ENCODE measurements at regions not wholly inside any gene's neighbourhood (a gene's known extent, or its start where the extent isn't known, plus 50 kb on each side); places are given as distances from the start of the nearest gene placed in this dataset.

- H3K36me3 ChIP-seq (ENCODE audit: control insufficient read depth, insufficient read depth, low read length), result no peaks in the 10 kb centered on the region
- H3K79me2 ChIP-seq, result no peaks in the 10 kb centered on the region
- no peak overlapping the region for H3K9ac ChIP-seq
- no peak overlapping the region for H3K4me2 ChIP-seq (ENCODE audit: low read length)
- no peaks in the 10 kb centered on the region for H3K4me1 ChIP-seq
- no peaks in the 10 kb centered on the region for H3K27me3 ChIP-seq (ENCODE audit: control insufficient read depth, insufficient read depth, low read length)
- H3K9me3 ChIP-seq (ENCODE audit: control insufficient read depth, low read length), result no peaks in the 10 kb centered on the region
- H3K27ac ChIP-seq, result no peak overlapping the region
- no peak overlapping the region for H3K4me3 ChIP-seq (ENCODE audit: low read depth, low read length)
- TF ChIP-seq, protein P1, sequence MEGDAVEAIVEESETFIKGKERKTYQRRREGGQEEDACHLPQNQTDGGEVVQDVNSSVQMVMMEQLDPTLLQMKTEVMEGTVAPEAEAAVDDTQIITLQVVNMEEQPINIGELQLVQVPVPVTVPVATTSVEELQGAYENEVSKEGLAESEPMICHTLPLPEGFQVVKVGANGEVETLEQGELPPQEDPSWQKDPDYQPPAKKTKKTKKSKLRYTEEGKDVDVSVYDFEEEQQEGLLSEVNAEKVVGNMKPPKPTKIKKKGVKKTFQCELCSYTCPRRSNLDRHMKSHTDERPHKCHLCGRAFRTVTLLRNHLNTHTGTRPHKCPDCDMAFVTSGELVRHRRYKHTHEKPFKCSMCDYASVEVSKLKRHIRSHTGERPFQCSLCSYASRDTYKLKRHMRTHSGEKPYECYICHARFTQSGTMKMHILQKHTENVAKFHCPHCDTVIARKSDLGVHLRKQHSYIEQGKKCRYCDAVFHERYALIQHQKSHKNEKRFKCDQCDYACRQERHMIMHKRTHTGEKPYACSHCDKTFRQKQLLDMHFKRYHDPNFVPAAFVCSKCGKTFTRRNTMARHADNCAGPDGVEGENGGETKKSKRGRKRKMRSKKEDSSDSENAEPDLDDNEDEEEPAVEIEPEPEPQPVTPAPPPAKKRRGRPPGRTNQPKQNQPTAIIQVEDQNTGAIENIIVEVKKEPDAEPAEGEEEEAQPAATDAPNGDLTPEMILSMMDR (IDR thresholded peaks at IDR 0.05), result no peak
- no peak overlapping the region for H2AFZ ChIP-seq
Measured at GRCh38 chr2:54403512-54404238, 52.5 kb upstream of the SPTBN1 start.

DNA sequence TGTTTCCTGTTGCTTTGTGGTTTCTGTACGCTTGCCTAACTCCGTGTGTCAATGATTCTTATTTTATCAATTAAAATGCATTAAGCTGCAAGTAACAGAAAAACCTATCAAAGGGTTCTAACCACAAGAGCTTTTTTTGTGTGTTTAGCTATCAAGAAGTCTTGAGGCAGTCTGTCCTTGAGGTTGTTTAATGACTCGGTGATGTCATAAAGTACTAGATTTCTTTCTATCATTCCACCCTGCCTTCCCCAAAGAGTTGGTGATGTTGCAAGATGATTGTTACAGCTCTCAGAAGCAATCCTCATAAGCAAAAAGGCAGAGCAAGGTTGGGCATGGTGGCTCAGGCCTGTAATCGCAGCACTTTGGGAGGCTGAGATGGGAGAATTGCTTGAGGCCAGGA, 51.9 kb upstream of the SPTBN1 start:
- no peaks in the 10 kb centered on the region for H3K27me3 ChIP-seq (ENCODE audit: control insufficient read depth, insufficient read depth, low read length)
- H2AFZ ChIP-seq, result no peak overlapping the region
- no peaks in the 10 kb centered on the region for H3K36me3 ChIP-seq (ENCODE audit: control insufficient read depth, insufficient read depth, low read length)
- no peak overlapping the region for H3K9ac ChIP-seq
- TF ChIP-seq, protein P1 (IDR thresholded peaks at IDR 0.05), result no peak
- H3K4me2 ChIP-seq (ENCODE audit: low read length), result no peak overlapping the region
- H3K79me2 ChIP-seq, result no peaks in the 10 kb centered on the region
- no peaks in the 10 kb centered on the region for H3K4me1 ChIP-seq
- no peak overlapping the region for H3K27ac ChIP-seq
- no peak overlapping the region for H3K4me3 ChIP-seq (ENCODE audit: low read depth, low read length)
- H3K9me3 ChIP-seq (ENCODE audit: control insufficient read depth, low read length), result no peaks in the 10 kb centered on the region

GRCh38 chr2:54406031-54406430, 50.1 kb upstream of the SPTBN1 start:
- Histone ChIP-seq H3K9me3 (ENCODE audit: control insufficient read depth, low read length) (no peaks in the 10 kb centered on the region), H3K79me2 (no peaks in the 10 kb centered on the region), H3K4me1 (no peaks in the 10 kb centered on the region), H3K4me3 (ENCODE audit: low read depth, low read length) (no peak overlapping the region), H3K9ac (no peak overlapping the region), H2AFZ (no peak overlapping the region), H3K36me3 (ENCODE audit: control insufficient read depth, insufficient read depth, low read length) (no peaks in the 10 kb centered on the region), H3K27ac (no peak overlapping the region), H3K4me2 (ENCODE audit: low read length) (no peak overlapping the region), H3K27me3 (ENCODE audit: control insufficient read depth, insufficient read depth, low read length) (no peaks in the 10 kb centered on the region)
- TF ChIP-seq, protein P1 (IDR thresholded peaks at IDR 0.05), result no peak
